Type B pancreatic cell (in vitro differentiated cells): ENCODE measurements at regions not wholly inside any gene's neighbourhood (a gene's known extent, or its start where the extent isn't known, plus 50 kb on each side); places are given as distances from the start of the nearest gene placed in this dataset.
A peak's percentile ranks its signal among the peaks of the same experiment; 100 is the strongest.

Source experiments
- DNase-seq: peaks from one replicate; pipeline ENCODE4 v3.0.0; 2021; ENCODE audit warnings: mixed read lengths; ENCODE audit not compliant: unreplicated experiment; ENCODE audit errors: extremely low spot score
- H3K27ac Mint-ChIP-seq: 2 replicates; pipeline ENCODE4 v1.8.0; 2021; ENCODE audit warnings: mild to moderate bottlenecking, mixed read lengths
- H3K27me3 Mint-ChIP-seq: 2 replicates; pipeline ENCODE4 v1.8.0; 2021; ENCODE audit warnings: mixed read lengths
- H3K36me3 Mint-ChIP-seq: 2 replicates; pipeline ENCODE4 v1.8.0; 2021; ENCODE audit warnings: mixed read lengths
- H3K4me1 Mint-ChIP-seq: one replicate; pipeline ENCODE4 v1.8.0; 2021; ENCODE audit warnings: mixed read lengths; ENCODE audit not compliant: unreplicated experiment
- H3K4me3 Mint-ChIP-seq: 2 replicates; pipeline ENCODE4 v1.8.0; 2021; ENCODE audit warnings: mild to moderate bottlenecking, mixed read lengths
- H3K9me3 Mint-ChIP-seq: 2 replicates; pipeline ENCODE4 v1.8.0; 2021; ENCODE audit warnings: mixed read lengths
- CTCF ChIP-seq: fragments of 200-600 bp; sonication (generic); conservative IDR thresholded peaks from 2 replicates; pipeline ENCODE4 v1.5.0; 2021; ENCODE audit warnings: antibody characterized with exemption, mild to moderate bottlenecking

- no peaks in the 10 kb centered on the region for H3K36me3 Mint-ChIP-seq
- H3K9me3 Mint-ChIP-seq: peaks cover 4% of the 10 kb centered on the region
- no peak for DNase-seq
- H3K27ac Mint-ChIP-seq: peak overlapping the region; percentile 62
- peak overlapping the region; percentile 44 for H3K4me3 Mint-ChIP-seq
- TF ChIP-seq CTCF: no peak
- peaks cover 6% of the 10 kb centered on the region for H3K4me1 Mint-ChIP-seq
- no peaks in the 10 kb centered on the region for H3K27me3 Mint-ChIP-seq
Measured at GRCh38 chr13:105904034-105904742, 631.3 kb downstream of the EFNB2 start.

GRCh38 chr13:105902396-105902795, 633.1 kb downstream of the EFNB2 start:
- H3K4me1 Mint-ChIP-seq: peaks cover 6% of the 10 kb centered on the region
- no peaks in the 10 kb centered on the region for H3K36me3 Mint-ChIP-seq
- no peak for TF ChIP-seq CTCF
- H3K9me3 Mint-ChIP-seq: peaks cover 5% of the 10 kb centered on the region
- no peak overlapping the region for H3K27ac Mint-ChIP-seq
- no peak overlapping the region for H3K4me3 Mint-ChIP-seq
- no peak for DNase-seq
- no peaks in the 10 kb centered on the region for H3K27me3 Mint-ChIP-seq

GRCh38 chr13:105897575-105897974, 637.9 kb downstream of the EFNB2 start:
- no peak overlapping the region for H3K4me3 Mint-ChIP-seq
- H3K27me3 Mint-ChIP-seq: no peaks in the 10 kb centered on the region
- peaks cover 7% of the 10 kb centered on the region for H3K4me1 Mint-ChIP-seq
- no peak for DNase-seq
- no peak for TF ChIP-seq CTCF
- peaks cover 6% of the 10 kb centered on the region for H3K9me3 Mint-ChIP-seq
- H3K27ac Mint-ChIP-seq: no peak overlapping the region
- H3K36me3 Mint-ChIP-seq: no peaks in the 10 kb centered on the region

- H3K27ac Mint-ChIP-seq: no peak overlapping the region
- no peak overlapping the region for H3K4me3 Mint-ChIP-seq
- H3K9me3 Mint-ChIP-seq: peaks cover 6% of the 10 kb centered on the region
- H3K36me3 Mint-ChIP-seq: no peaks in the 10 kb centered on the region
- no peaks in the 10 kb centered on the region for H3K27me3 Mint-ChIP-seq
- DNase-seq: no peak
- TF ChIP-seq CTCF: no peak
- H3K4me1 Mint-ChIP-seq: peaks cover 7% of the 10 kb centered on the region
Measured at GRCh38 chr13:105894697-105895096, 640.8 kb downstream of the EFNB2 start.

GRCh38 chr13:105890509-105890908, 645.0 kb downstream of the EFNB2 start:
- TF ChIP-seq CTCF: no peak
- Mint-ChIP-seq H3K4me3 (no peak overlapping the region), H3K4me1 (peaks cover 7% of the 10 kb centered on the region), H3K9me3 (no peaks in the 10 kb centered on the region), H3K27ac (no peak overlapping the region), H3K36me3 (no peaks in the 10 kb centered on the region), H3K27me3 (no peaks in the 10 kb centered on the region)
- no peak for DNase-seq
